Osteoblast (primary cell): ENCODE measurements at regions not wholly inside any gene's neighbourhood (a gene's known extent, or its start where the extent isn't known, plus 50 kb on each side); places are given as distances from the start of the nearest gene placed in this dataset.
"Not testable (repeated sequence)": the region's sequence is repeated elsewhere in the genome, so short reads cannot be mapped to it uniquely, and the experiment has no call there.

Experiments used
- DNase-seq: peaks from one replicate; pipeline ENCODE4 v3.0.0; 2011; ENCODE audit warnings: low spot score, mixed read lengths; ENCODE audit not compliant: insufficient read length; ENCODE audit errors: missing footprints
- H2AFZ ChIP-seq: 2 replicates; pipeline ENCODE4 v1.6.0; 2011; ENCODE audit warnings: mild to moderate bottlenecking, low read length
- H3K27ac ChIP-seq: 2 replicates; pipeline ENCODE4 v1.5.1; 2011; ENCODE audit warnings: mild to moderate bottlenecking, low read depth, low read length, moderate library complexity
- H3K27me3 ChIP-seq: 2 replicates; pipeline ENCODE4 v1.6.0; 2012; ENCODE audit warnings: mild to moderate bottlenecking, control low read depth, inconsistent platforms, low read length, moderate library complexity; ENCODE audit not compliant: insufficient read depth
- H3K36me3 ChIP-seq: 2 replicates; pipeline ENCODE4 v1.5.1; 2011; ENCODE audit warnings: mild to moderate bottlenecking, low read length, control low read depth, moderate library complexity; ENCODE audit not compliant: insufficient read depth
- H3K4me1 ChIP-seq: 2 replicates; pipeline ENCODE4 v1.5.1; 2011; ENCODE audit warnings: mild to moderate bottlenecking, low read length, control low read depth, moderate library complexity; ENCODE audit not compliant: insufficient read depth
- H3K4me2 ChIP-seq: 2 replicates; pipeline ENCODE4 v1.6.0; 2011; ENCODE audit warnings: mild to moderate bottlenecking, low read length; ENCODE audit not compliant: insufficient read depth
- H3K4me3 ChIP-seq: fragments of 200-600 bp; sonication (generic); 3 replicates; pipeline ENCODE4 v1.5.1; 2012; ENCODE audit warnings: mild to moderate bottlenecking, low read length, inconsistent platforms; ENCODE audit not compliant: insufficient read depth
- H3K79me2 ChIP-seq: 2 replicates; pipeline ENCODE4 v1.6.0; 2012; ENCODE audit warnings: mild to moderate bottlenecking, low read length, control low read depth, inconsistent platforms; ENCODE audit not compliant: insufficient read depth
- H3K9me3 ChIP-seq: 2 replicates; pipeline ENCODE4 v1.5.1; 2011; ENCODE audit warnings: low read depth, low read length, control low read depth
- H4K20me1 ChIP-seq: 2 replicates; pipeline ENCODE4 v1.6.0; 2012; ENCODE audit warnings: mild to moderate bottlenecking, low read length, control low read depth; ENCODE audit not compliant: insufficient read depth
- CTCF ChIP-seq: IDR thresholded peaks from 2 replicates; pipeline ENCODE4 v1.5.1; 2011; ENCODE audit warnings: mild to moderate bottlenecking, low read depth, low read length, moderate library complexity; ENCODE audit errors: extremely low read depth

GRCh38 chr12:17286874-17287273 is 680.9 kb upstream of the LMO3 start:
- Histone ChIP-seq H2AFZ (no peak overlapping the region), H3K27ac (no peak overlapping the region), H3K79me2 (no peaks in the 10 kb centered on the region), H3K4me1 (no peaks in the 10 kb centered on the region), H3K4me3 (no peak overlapping the region), H3K9me3 (no peaks in the 10 kb centered on the region), H3K27me3 (no peaks in the 10 kb centered on the region), H4K20me1 (no peaks in the 10 kb centered on the region), H3K4me2 (no peak overlapping the region), H3K36me3 (no peaks in the 10 kb centered on the region)
- no peak for TF ChIP-seq CTCF
- DNase-seq = no peak

- Histone ChIP-seq H3K4me3 (no peak overlapping the region), H3K27ac (no peak overlapping the region), H3K79me2 (no peaks in the 10 kb centered on the region), H3K4me1 (no peaks in the 10 kb centered on the region), H3K27me3 (no peaks in the 10 kb centered on the region), H3K4me2 (no peak overlapping the region), H4K20me1 (no peaks in the 10 kb centered on the region), H2AFZ (no peak overlapping the region), H3K36me3 (no peaks in the 10 kb centered on the region), H3K9me3 (no peaks in the 10 kb centered on the region)
- no peak for TF ChIP-seq CTCF
- DNase-seq = no peak
Observed at GRCh38 chr12:17284873-17285272, 678.9 kb upstream of the LMO3 start.

GRCh38 chr12:17283563-17283962 is 677.6 kb upstream of the LMO3 start:
- H3K9me3 ChIP-seq = no peaks in the 10 kb centered on the region
- no peaks in the 10 kb centered on the region for H3K79me2 ChIP-seq
- no peak overlapping the region for H3K27ac ChIP-seq
- no peak overlapping the region for H2AFZ ChIP-seq
- H3K4me1 ChIP-seq = no peaks in the 10 kb centered on the region
- no peaks in the 10 kb centered on the region for H4K20me1 ChIP-seq
- H3K36me3 ChIP-seq = no peaks in the 10 kb centered on the region
- no peak for DNase-seq
- H3K27me3 ChIP-seq = no peaks in the 10 kb centered on the region
- H3K4me3 ChIP-seq = no peak overlapping the region
- no peak overlapping the region for H3K4me2 ChIP-seq
- TF ChIP-seq CTCF = no peak

- H3K79me2 ChIP-seq, H4K20me1 ChIP-seq, H3K27me3 ChIP-seq, H3K4me3 ChIP-seq, DNase-seq, H3K36me3 ChIP-seq, H2AFZ ChIP-seq, H3K4me1 ChIP-seq, H3K27ac ChIP-seq, H3K4me2 ChIP-seq, H3K9me3 ChIP-seq: not testable (repeated sequence)
Observed at GRCh38 chr12:17282169-17282568, 676.2 kb upstream of the LMO3 start.

GRCh38 chr12:17278946-17279345 is 673.0 kb upstream of the LMO3 start:
- Histone ChIP-seq H2AFZ (no peak overlapping the region), H3K4me1 (no peaks in the 10 kb centered on the region), H3K36me3 (no peaks in the 10 kb centered on the region), H3K27me3 (no peaks in the 10 kb centered on the region), H3K27ac (no peak overlapping the region), H3K9me3 (no peaks in the 10 kb centered on the region), H4K20me1 (no peaks in the 10 kb centered on the region), H3K79me2 (no peaks in the 10 kb centered on the region), H3K4me2 (no peak overlapping the region), H3K4me3 (no peak overlapping the region)
- TF ChIP-seq CTCF = no peak
- DNase-seq = no peak
